Dendritic cell treated with granulocyte-macrophage colony-stimulating factor and Interleukin-4, amounts not matched to agents 40 ng/mL and 50 ng/mL, for 4 days (primary cell): ENCODE measurements at regions not wholly inside any gene's neighbourhood (a gene's known extent, or its start where the extent isn't known, plus 50 kb on each side); places are given as distances from the start of the nearest gene placed in this dataset.

Experiments
- H3K27ac Mint-ChIP-seq: one replicate; pipeline ENCODE4 v1.8.0; 2022; ENCODE audit warnings: mild to moderate bottlenecking, mixed read lengths
- H3K27me3 Mint-ChIP-seq: one replicate; pipeline ENCODE4 v1.8.0; 2022; ENCODE audit warnings: mild to moderate bottlenecking, mixed read lengths
- H3K36me3 Mint-ChIP-seq: one replicate; pipeline ENCODE4 v1.8.0; 2022; ENCODE audit warnings: low read depth, mixed read lengths
- H3K4me1 Mint-ChIP-seq: one replicate; pipeline ENCODE4 v1.8.0; 2022; ENCODE audit warnings: low read depth, mixed read lengths
- H3K4me3 Mint-ChIP-seq: one replicate; pipeline ENCODE4 v1.8.0; 2022; ENCODE audit warnings: mild to moderate bottlenecking, moderate library complexity, mixed read lengths
- H3K9me3 Mint-ChIP-seq: one replicate; pipeline ENCODE4 v1.8.0; 2022; ENCODE audit warnings: mixed read lengths
- intact Hi-C: fragments of 100-400 bp; cut with micrococcal nuclease; formaldehyde crosslinking; loops from one replicate; pipeline ENCODE4 v1.15.0; 2022

DNA sequence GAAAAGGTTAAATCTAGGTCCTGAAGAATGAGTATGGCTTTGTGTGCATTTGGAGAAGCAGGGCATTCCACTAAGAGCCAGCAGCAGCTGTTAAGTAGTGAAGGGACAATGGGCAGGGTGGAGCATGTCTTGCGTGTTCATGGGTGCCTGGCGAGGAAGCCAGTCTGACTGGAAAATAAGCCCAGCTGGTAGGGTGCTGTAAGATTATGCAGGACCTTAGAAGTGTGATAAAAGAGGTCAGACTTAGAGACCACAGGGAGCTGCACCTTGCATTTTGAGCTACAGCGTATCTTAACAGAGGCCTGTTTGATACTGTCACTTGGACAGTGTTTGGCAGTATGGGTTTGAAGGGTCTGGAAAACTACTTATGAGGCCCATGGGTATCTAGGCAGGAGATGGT lies 131.7 kb upstream of the ELL2 start:
- Mint-ChIP-seq H3K4me1 (no peaks in the 10 kb centered on the region), H3K9me3 (no peaks in the 10 kb centered on the region), H3K4me3 (no peak overlapping the region), H3K27ac (no peak overlapping the region), H3K36me3 (no peaks in the 10 kb centered on the region), H3K27me3 (no peaks in the 10 kb centered on the region)
- intact Hi-C loops, result no loop called here

DNA sequence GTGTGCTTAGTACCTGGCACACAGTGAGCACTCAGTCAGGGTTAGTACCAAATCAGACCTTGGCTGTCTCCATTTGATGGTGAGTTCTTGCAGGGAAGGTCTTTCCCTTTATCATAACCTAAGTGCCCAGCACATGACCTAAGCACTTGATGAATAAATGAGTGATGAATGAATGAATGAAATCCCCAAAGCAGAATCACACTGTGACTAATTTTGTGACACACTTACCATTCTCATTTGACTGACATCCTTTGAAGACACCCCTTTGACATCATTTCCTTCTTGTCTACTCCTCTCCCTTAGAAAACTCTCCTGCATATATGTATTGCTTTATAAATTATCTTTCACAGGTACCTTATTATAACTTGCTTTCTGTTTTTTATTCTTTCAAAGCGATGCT lies 130.2 kb upstream of the ELL2 start:
- H3K9me3 Mint-ChIP-seq, result no peaks in the 10 kb centered on the region
- H3K27ac Mint-ChIP-seq, result no peak overlapping the region
- H3K27me3 Mint-ChIP-seq, result no peaks in the 10 kb centered on the region
- H3K4me3 Mint-ChIP-seq, result no peak overlapping the region
- H3K36me3 Mint-ChIP-seq, result no peaks in the 10 kb centered on the region
- intact Hi-C loops, result no loop called here
- H3K4me1 Mint-ChIP-seq, result no peaks in the 10 kb centered on the region

DNA sequence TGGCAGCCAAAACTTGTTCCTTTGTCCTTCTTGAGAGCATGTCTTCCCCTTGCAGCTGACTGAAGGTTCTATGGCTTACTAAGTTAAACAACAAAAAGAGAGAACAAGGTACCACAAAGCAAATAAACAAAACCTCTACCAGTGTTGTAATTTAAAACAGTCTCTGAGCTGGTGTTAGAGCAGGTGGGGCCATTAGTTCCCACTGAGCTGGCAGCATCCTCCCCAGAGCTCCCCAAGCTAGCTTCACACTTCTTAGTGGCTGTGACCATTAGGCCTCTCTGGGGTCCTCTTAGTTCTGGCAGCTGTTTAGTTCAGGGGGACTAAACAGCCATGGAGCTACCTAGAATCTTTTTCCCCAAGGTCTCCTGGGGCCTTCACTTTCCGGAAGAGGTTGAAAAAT lies 128.6 kb upstream of the ELL2 start:
- Mint-ChIP-seq H3K36me3 (no peaks in the 10 kb centered on the region), H3K4me3 (no peak overlapping the region), H3K9me3 (no peaks in the 10 kb centered on the region), H3K4me1 (no peaks in the 10 kb centered on the region), H3K27me3 (no peaks in the 10 kb centered on the region), H3K27ac (no peak overlapping the region)
- intact Hi-C loops, result no loop called here

DNA sequence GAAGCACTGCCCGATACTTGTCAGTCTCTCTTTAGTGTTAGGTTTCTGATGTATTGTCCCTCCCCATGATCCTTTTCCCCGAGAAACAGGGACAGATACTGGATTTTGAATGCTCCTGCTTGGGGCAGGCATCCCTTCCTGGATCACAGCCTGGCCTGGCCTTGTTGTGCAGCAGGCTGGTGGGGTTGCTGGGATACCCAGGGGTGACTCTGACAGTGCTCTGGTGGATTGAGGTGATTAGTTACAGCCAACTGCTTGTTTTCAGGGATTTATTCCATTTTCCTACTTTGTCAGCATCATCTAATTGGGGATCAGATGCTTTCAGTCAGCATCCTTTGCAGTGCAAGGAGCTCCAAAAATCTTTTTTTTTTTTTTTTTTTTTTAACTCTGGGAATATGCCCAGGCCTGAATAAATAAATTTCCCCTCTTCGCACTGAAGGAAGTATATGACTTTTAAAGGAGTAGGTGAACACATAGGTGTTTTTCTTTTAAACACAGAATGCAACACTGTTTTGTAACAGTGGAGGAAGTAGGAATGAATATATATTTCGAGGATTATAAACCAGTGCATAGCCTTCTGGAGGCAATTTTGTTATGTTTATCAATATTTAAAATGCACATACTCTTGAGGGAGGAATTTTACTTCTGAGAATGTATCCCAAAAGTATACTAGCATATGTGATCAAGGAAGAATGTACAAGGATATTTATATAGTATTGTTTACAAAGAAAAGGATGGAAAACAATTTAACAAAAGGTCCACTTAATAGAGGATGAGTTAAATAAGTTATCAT lies 127.3 kb upstream of the ELL2 start:
- no peaks in the 10 kb centered on the region for H3K9me3 Mint-ChIP-seq
- intact Hi-C loops, result no loop called here
- H3K4me1 Mint-ChIP-seq, result peaks cover 10% of the 10 kb centered on the region
- no peak overlapping the region for H3K4me3 Mint-ChIP-seq
- no peaks in the 10 kb centered on the region for H3K27me3 Mint-ChIP-seq
- no peak overlapping the region for H3K27ac Mint-ChIP-seq
- H3K36me3 Mint-ChIP-seq, result no peaks in the 10 kb centered on the region

DNA sequence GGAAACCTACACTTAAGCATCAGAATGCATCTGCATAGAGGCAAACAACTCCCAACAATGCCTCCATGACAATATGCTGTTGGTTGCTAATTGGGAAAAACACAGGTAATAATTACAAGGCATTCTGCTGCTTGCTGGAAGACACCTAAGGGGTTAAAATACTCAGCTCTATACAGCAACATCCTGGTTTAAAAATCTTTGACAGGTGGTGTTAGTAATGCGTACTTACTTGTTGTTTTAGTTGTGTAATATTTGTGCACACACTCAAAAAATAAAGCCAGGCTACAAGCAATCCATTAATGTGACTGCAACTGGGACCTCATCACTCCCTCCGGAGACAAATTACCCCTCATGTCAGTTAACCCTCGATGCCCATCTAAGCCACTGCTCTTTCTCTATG lies 126.3 kb upstream of the ELL2 start:
- H3K27me3 Mint-ChIP-seq, result no peaks in the 10 kb centered on the region
- intact Hi-C loops, result no loop called here
- H3K9me3 Mint-ChIP-seq, result no peaks in the 10 kb centered on the region
- H3K4me3 Mint-ChIP-seq, result no peak overlapping the region
- no peak overlapping the region for H3K27ac Mint-ChIP-seq
- H3K36me3 Mint-ChIP-seq, result no peaks in the 10 kb centered on the region
- H3K4me1 Mint-ChIP-seq, result peaks cover 11% of the 10 kb centered on the region

DNA sequence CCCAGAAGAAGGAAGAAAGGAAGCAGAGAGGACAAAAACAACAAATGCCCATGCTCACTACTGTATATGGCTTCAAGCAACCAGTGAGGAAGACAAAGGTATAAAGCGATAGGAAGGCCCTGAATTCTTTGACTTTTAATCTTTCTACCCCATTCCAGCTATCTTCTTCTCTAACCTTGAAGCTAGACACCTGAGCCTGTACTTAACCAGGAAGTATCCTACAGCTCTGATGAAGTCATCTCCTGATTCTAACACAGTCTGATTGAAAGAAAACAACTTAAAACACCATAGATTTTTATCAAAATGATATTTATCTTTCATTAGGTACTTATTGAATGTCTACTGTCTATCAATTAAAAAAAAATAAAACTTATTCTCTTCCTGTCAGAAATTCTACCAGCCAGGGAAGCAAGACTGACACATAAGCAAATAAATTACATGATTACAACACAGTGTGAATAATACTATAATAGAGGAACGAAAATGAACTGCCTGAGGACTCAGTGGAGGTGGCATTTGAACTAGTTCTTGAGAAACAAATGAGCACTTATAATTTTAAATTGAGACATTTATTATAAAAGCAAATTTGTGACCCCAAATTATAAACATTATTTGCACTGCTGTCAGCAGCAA lies 123.3 kb upstream of the ELL2 start:
- Mint-ChIP-seq H3K9me3 (no peaks in the 10 kb centered on the region), H3K4me1 (peaks cover 22% of the 10 kb centered on the region), H3K36me3 (no peaks in the 10 kb centered on the region), H3K27me3 (no peaks in the 10 kb centered on the region), H3K27ac (peak overlapping the region; percentile 28), H3K4me3 (no peak overlapping the region)
- intact Hi-C loops, result no loop called here

DNA sequence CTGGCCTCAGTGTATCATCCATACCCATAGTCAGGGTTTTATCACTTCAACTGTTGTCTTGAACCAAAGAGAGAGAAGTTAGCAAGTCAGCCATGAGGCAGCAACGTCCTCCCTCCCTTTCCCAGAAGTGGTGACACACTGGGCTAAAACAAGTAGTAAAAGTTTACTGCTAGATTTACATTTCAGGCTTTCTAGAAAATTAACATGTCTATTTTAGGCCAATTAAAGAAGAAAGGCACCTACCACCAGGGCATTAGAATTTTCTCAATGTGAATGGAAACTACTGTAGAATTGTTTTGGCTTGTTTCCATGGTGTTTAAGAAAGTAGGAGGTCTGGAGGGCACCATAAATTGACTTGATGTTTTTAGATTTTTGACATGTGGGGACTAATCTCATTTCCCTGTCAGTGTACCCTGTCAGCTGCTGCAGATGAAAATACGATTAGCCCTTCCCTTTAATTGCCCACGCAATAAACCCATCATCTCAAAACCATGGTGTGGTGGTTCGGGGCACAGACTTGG lies 121.8 kb upstream of the ELL2 start:
- H3K27ac Mint-ChIP-seq, result no peak overlapping the region
- no peaks in the 10 kb centered on the region for H3K36me3 Mint-ChIP-seq
- H3K4me3 Mint-ChIP-seq, result no peak overlapping the region
- H3K27me3 Mint-ChIP-seq, result no peaks in the 10 kb centered on the region
- intact Hi-C loops, result no loop called here
- peaks cover 22% of the 10 kb centered on the region for H3K4me1 Mint-ChIP-seq
- no peaks in the 10 kb centered on the region for H3K9me3 Mint-ChIP-seq

DNA sequence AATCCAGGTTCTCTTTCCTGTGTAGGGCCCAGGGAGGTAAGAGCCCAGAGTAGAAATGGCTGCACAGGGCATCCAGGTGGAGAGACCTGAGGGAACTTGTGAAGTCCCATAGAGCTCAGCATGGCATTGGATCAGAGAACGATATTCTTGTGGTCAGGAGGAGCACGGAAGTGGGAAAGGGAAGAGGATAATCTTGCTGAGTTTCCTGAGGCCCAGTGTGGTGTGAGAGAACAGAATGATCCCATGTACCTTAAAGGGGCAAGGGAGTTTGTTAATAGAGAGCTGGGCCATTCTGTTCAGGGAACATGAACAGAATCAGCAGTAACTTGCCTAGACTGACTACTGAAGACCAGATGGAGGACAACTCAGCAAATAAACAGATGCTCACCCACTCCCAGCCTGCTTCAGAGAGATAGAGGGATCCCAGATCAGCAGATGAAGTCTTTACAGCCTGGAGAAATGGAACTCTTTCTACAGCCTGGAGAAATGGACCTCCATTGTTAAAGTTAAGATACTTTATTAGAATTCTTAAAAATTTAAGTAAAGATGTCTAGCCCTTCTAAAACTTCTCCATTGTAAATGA lies 119.7 kb upstream of the ELL2 start:
- Mint-ChIP-seq H3K36me3 (no peaks in the 10 kb centered on the region), H3K4me3 (no peak overlapping the region), H3K27me3 (no peaks in the 10 kb centered on the region), H3K27ac (no peak overlapping the region), H3K9me3 (no peaks in the 10 kb centered on the region), H3K4me1 (peaks cover 32% of the 10 kb centered on the region)
- intact Hi-C loops, result no loop called here

DNA sequence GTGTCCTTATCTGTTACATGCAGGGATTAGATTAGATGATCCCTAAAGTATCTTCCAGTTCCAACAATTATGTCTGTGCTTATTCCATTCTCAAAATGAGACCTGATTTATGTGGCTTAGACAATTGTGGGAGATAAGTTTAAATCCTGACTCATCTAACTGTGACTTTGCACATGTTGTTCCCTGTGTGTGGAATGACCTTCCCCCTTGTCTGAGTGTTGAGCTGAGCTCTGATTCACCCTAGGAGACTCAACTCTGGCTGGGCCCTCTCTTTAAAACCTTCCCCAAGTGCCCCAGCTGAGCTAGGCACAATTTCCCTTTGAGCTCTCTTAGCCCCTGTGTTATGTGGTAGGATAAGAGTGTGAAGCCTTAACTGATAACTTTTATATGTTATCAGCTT lies 118.9 kb upstream of the ELL2 start:
- H3K4me3 Mint-ChIP-seq, result no peak overlapping the region
- intact Hi-C loops, result no loop called here
- H3K9me3 Mint-ChIP-seq, result no peaks in the 10 kb centered on the region
- H3K27ac Mint-ChIP-seq, result no peak overlapping the region
- H3K36me3 Mint-ChIP-seq, result no peaks in the 10 kb centered on the region
- peaks cover 38% of the 10 kb centered on the region for H3K4me1 Mint-ChIP-seq
- no peaks in the 10 kb centered on the region for H3K27me3 Mint-ChIP-seq

DNA sequence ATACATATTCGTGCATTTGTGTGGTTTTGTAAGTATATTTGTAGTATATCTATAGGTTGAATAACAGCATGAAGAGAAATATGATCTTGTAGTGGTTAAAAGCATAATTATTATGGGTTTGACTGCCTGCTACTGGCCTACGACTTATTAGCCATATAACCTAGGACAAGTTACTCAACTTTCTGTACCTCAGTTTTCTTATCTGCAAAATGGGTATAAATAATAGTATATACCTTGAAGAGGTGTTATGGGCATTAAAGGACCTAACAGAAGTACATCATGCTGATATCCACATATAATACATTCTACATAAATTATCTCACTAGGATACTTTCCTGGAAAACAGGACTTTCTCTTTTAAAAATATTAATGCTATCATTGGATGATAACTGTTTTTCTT lies 118.3 kb upstream of the ELL2 start:
- intact Hi-C loops, result no loop called here
- Mint-ChIP-seq H3K9me3 (no peaks in the 10 kb centered on the region), H3K4me1 (peaks cover 38% of the 10 kb centered on the region), H3K36me3 (no peaks in the 10 kb centered on the region), H3K4me3 (no peak overlapping the region), H3K27me3 (no peaks in the 10 kb centered on the region), H3K27ac (no peak overlapping the region)

DNA sequence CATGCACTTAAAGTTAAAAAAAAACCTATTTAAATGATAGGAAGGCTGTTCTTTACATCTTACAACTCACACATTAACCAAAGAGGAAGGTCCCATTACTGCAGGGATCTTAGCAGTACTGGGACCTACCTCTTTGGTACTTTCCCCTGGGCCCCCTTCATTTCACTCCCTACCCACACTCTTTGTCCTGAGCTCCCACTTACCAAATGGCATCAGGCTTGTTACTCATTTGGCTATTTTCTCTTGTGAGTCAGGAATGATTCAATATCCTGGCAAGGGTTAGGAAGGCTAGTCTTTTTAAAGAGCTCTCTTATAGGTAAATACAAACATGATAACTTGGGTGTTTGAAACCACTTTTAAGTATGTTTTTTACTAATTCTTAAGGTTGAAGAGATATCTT lies 117.4 kb upstream of the ELL2 start:
- intact Hi-C loops, result no loop called here
- Mint-ChIP-seq H3K4me3 (no peak overlapping the region), H3K36me3 (no peaks in the 10 kb centered on the region), H3K27me3 (no peaks in the 10 kb centered on the region), H3K27ac (no peak overlapping the region), H3K9me3 (no peaks in the 10 kb centered on the region), H3K4me1 (peaks cover 29% of the 10 kb centered on the region)

DNA sequence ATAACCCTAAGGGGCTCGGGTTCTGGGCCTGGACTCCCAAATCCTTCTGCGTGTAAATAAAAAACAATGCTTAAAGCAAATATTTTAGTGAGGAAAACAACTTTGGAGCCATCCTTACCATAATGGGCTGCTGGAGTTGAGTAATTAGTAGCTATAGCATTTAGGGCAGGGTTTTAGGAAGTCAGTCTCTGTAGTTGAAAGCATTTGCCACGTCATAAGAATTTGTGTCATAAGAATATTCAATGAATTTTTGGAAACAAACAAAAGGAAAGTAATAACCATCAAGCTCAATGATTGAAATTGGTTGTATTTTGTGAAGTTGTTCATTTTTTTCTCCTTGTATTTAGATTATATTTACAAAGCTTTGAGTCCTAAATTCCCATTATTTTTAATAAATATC lies 114.8 kb upstream of the ELL2 start:
- Mint-ChIP-seq H3K9me3 (no peaks in the 10 kb centered on the region), H3K36me3 (no peaks in the 10 kb centered on the region), H3K27me3 (no peaks in the 10 kb centered on the region), H3K4me1 (peaks cover 26% of the 10 kb centered on the region), H3K27ac (no peak overlapping the region), H3K4me3 (no peak overlapping the region)
- intact Hi-C loops, result no loop called here

DNA sequence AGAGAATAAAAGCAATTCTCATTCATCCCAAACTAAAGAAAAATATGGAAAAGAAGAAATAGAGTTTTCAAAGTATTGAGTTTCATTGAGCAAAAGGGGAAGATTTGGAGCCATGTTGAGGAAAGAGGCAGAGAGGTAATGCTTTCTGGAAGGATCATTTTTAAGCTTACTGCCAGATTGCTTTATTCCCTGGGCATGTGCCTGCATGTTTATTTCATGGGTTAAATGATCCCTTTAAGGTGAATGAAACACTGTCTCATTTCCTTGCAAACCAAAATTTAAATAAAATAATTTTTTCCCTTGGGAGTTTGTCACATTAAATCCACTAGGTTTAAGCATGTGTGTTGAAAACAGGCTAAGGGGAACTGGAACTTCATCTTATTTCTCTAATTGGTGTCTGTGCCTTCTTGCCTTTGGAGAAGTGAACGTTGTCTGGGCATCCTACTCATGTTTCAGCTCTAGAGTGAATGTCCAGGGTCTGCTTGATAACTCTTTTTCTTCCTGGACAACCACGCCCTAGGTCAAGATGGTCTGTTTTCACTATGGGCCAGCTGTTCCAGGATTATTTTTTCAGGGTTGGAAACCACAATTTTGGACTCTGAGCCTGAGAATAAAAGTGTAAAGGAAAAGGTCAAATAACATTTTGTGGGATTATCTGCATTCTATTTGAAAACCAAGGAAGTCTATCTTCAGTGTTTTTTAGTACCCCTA lies 114.1 kb upstream of the ELL2 start:
- peaks cover 25% of the 10 kb centered on the region for H3K4me1 Mint-ChIP-seq
- no peaks in the 10 kb centered on the region for H3K9me3 Mint-ChIP-seq
- H3K27me3 Mint-ChIP-seq, result no peaks in the 10 kb centered on the region
- H3K27ac Mint-ChIP-seq, result no peak overlapping the region
- H3K4me3 Mint-ChIP-seq, result no peak overlapping the region
- intact Hi-C loops, result no loop called here
- no peaks in the 10 kb centered on the region for H3K36me3 Mint-ChIP-seq

DNA sequence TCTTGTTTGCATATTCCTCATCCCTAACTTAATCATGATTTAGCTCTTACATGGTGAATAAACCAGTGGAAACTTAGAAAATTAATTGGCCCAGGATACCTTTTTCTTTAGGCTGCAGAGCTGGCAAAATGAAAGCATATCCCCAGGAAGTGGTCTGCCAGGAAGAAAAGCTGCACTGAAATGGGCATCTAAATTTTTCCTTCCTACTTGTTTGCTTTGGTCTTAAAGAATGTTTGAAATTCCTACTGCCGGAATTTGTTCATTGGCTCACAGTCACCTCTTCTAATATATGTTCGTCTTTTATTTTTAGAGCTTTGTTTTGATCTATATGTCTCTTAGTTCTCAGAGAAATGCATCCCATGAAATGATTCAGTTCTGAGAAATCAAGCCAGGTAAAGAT lies 113.2 kb upstream of the ELL2 start:
- intact Hi-C loops, result no loop called here
- H3K4me1 Mint-ChIP-seq, result peaks cover 29% of the 10 kb centered on the region

More for the DNA sequence above, 113.2 kb upstream of the ELL2 start:
- no peaks in the 10 kb centered on the region for H3K36me3 Mint-ChIP-seq
- no peaks in the 10 kb centered on the region for H3K27me3 Mint-ChIP-seq
- no peak overlapping the region for H3K4me3 Mint-ChIP-seq
- H3K9me3 Mint-ChIP-seq, result no peaks in the 10 kb centered on the region
- H3K27ac Mint-ChIP-seq, result no peak overlapping the region
